Colonic mucosa (tissue), 4 donors: ENCODE measurements at regions not wholly inside any gene's neighbourhood (a gene's known extent, or its start where the extent isn't known, plus 50 kb on each side); places are given as distances from the start of the nearest gene placed in this dataset.

ENCODE experiments used
- DNase-seq: peaks from one replicate; pipeline ENCODE4 v3.0.0-alpha.2; 2020
- H3K27ac ChIP-seq: fragments of 200-600 bp; one replicate; pipeline ENCODE4 v1.8.0; 2021
- H3K27me3 ChIP-seq: fragments of 200-600 bp; one replicate; pipeline ENCODE4 v1.8.0; 2021
- H3K36me3 ChIP-seq: fragments of 200-600 bp; one replicate; pipeline ENCODE4 v1.8.0; 2021
- H3K4me1 ChIP-seq: fragments of 200-600 bp; one replicate; pipeline ENCODE4 v1.8.0; 2021; ENCODE audit warnings: mild to moderate bottlenecking
- H3K4me3 ChIP-seq: fragments of 200-600 bp; one replicate; pipeline ENCODE4 v1.8.0; 2021
- H3K9ac ChIP-seq, 2 donors: one replicate each; pipeline ENCODE4 v1.7.0; 2013; ENCODE audit warnings: control low read depth in 2 of 2, low read depth in 2 of 2, low read length in 2 of 2
- H3K9me3 ChIP-seq: fragments of 200-600 bp; one replicate; pipeline ENCODE4 v1.8.0; 2021
- CTCF ChIP-seq: fragments of 200-600 bp; IDR thresholded peaks from one replicate; pipeline ENCODE4 v1.8.0; 2022; ENCODE audit warnings: antibody characterized with exemption, mild to moderate bottlenecking
- intact Hi-C: fragments of 100-400 bp; cut with DNase I; formaldehyde crosslinking; loops from one replicate; pipeline ENCODE4 v1.14.1; 2022
- donor health status: healthy.
- donor health status: DM: no; HTN: no; CAD: no.
- donor health status: DM: no; HTN: no; CAD: no.

GRCh38 chr20:18977441-18977840, 163.9 kb downstream of the SCP2D1 start:
- no peak for TF ChIP-seq CTCF
- Histone ChIP-seq H3K4me3 (no peak overlapping the region), H3K9ac (no peak overlapping the region), H3K9me3 (no peaks in the 10 kb centered on the region), H3K4me1 (no peaks in the 10 kb centered on the region), H3K27ac (no peak overlapping the region), H3K36me3 (no peaks in the 10 kb centered on the region), H3K27me3 (no peaks in the 10 kb centered on the region)
- intact Hi-C loops: no loop called here
- DNase-seq: no peak

- no peaks in the 10 kb centered on the region for H3K9me3 ChIP-seq
- intact Hi-C loops: no loop called here
- no peak for TF ChIP-seq CTCF
These were observed 164.7 kb downstream of the SCP2D1 start for GRCh38 chr20:18978311-18978710.

GRCh38 chr20:18979132-18979531, 165.5 kb downstream of the SCP2D1 start:
- no peak overlapping the region for H3K27ac ChIP-seq
- intact Hi-C loops: no loop called here
- H3K27me3 ChIP-seq: no peaks in the 10 kb centered on the region
- no peak for TF ChIP-seq CTCF
- no peak overlapping the region for H3K4me3 ChIP-seq
- H3K9me3 ChIP-seq: no peaks in the 10 kb centered on the region
- no peak overlapping the region for H3K9ac ChIP-seq
- no peaks in the 10 kb centered on the region for H3K4me1 ChIP-seq
- H3K36me3 ChIP-seq: no peaks in the 10 kb centered on the region
- no peak for DNase-seq

More at GRCh38 chr20:18978311-18978710, 164.7 kb downstream of the SCP2D1 start:
- no peaks in the 10 kb centered on the region for H3K36me3 ChIP-seq
- no peak overlapping the region for H3K4me3 ChIP-seq
- H3K27me3 ChIP-seq: no peaks in the 10 kb centered on the region
- H3K4me1 ChIP-seq: no peaks in the 10 kb centered on the region
- H3K9ac ChIP-seq: no peak overlapping the region
- no peak overlapping the region for H3K27ac ChIP-seq
- DNase-seq: no peak

- no peak overlapping the region for H3K9ac ChIP-seq
- no peaks in the 10 kb centered on the region for H3K27me3 ChIP-seq
- H3K4me3 ChIP-seq: no peak overlapping the region
- DNase-seq: no peak
- intact Hi-C loops: no loop called here
- no peak for TF ChIP-seq CTCF
- H3K27ac ChIP-seq: no peak overlapping the region
- no peaks in the 10 kb centered on the region for H3K36me3 ChIP-seq
- no peaks in the 10 kb centered on the region for H3K9me3 ChIP-seq
- no peaks in the 10 kb centered on the region for H3K4me1 ChIP-seq
These were observed 168.5 kb downstream of the SCP2D1 start for GRCh38 chr20:18981962-18982539.

- TF ChIP-seq CTCF: no peak
- H3K9ac ChIP-seq: no peak overlapping the region
- intact Hi-C loops: no loop called here
These were observed 170.2 kb downstream of the SCP2D1 start for GRCh38 chr20:18983796-18984195.

More at GRCh38 chr20:18983796-18984195, 170.2 kb downstream of the SCP2D1 start:
- H3K27ac ChIP-seq: no peak overlapping the region
- H3K36me3 ChIP-seq: no peaks in the 10 kb centered on the region
- no peak for DNase-seq
- no peak overlapping the region for H3K4me3 ChIP-seq
- no peaks in the 10 kb centered on the region for H3K27me3 ChIP-seq
- no peaks in the 10 kb centered on the region for H3K4me1 ChIP-seq
- no peaks in the 10 kb centered on the region for H3K9me3 ChIP-seq
